ENCODE measurements at regions not wholly inside any gene's neighbourhood (a gene's known extent, or its start where the extent isn't known, plus 50 kb on each side); places are given as distances from the start of the nearest gene placed in this dataset.

DNA sequence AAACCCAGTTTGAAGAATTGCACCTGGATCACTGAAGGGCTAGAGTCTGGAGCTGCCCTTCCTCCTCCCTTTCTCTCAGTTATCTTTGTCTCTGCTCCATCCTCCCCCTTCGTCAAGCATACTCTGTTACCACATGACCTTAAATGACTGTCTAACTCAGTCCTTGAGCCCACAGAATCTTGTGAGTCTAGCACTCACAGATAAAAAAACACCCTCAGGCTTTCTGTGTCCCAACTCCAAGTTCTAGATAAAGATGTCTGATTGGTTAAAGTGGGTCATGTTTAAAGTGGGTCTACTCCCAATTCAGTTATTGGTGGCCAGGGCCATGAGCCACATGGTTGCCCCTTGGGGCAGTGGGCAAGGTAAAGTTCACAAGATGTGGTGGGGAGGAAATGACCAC lies 53.5 kb upstream of the CYP1B1 start:
- no peak for TF ChIP-seq POLR2A (IDR thresholded peaks at IDR 0.05; ENCODE audit: low read depth)
- TF ChIP-seq, protein P1, sequence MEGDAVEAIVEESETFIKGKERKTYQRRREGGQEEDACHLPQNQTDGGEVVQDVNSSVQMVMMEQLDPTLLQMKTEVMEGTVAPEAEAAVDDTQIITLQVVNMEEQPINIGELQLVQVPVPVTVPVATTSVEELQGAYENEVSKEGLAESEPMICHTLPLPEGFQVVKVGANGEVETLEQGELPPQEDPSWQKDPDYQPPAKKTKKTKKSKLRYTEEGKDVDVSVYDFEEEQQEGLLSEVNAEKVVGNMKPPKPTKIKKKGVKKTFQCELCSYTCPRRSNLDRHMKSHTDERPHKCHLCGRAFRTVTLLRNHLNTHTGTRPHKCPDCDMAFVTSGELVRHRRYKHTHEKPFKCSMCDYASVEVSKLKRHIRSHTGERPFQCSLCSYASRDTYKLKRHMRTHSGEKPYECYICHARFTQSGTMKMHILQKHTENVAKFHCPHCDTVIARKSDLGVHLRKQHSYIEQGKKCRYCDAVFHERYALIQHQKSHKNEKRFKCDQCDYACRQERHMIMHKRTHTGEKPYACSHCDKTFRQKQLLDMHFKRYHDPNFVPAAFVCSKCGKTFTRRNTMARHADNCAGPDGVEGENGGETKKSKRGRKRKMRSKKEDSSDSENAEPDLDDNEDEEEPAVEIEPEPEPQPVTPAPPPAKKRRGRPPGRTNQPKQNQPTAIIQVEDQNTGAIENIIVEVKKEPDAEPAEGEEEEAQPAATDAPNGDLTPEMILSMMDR (IDR thresholded peaks at IDR 0.05) = no peak
- no peak for TF ChIP-seq POLR2AphosphoS5 (IDR thresholded peaks at IDR 0.05)
- TF ChIP-seq EP300 (IDR thresholded peaks at IDR 0.05) = no peak
